ENCODE measurements at regions not wholly inside any gene's neighbourhood (a gene's known extent, or its start where the extent isn't known, plus 50 kb on each side); places are given as distances from the start of the nearest gene placed in this dataset.

- no peak for DNase-seq (ENCODE audit: low spot score)
Measured at GRCh38 chr14:101503431-101504095, 57.7 kb upstream of the DIO3 start.

- DNase-seq (ENCODE audit: low spot score), result no peak
Measured at GRCh38 chr14:101504096-101504948, 57.0 kb upstream of the DIO3 start.

GRCh38 chr14:101505236-101505970, 55.9 kb upstream of the DIO3 start:
- DNase-seq (ENCODE audit: low spot score), result no peak

DNA sequence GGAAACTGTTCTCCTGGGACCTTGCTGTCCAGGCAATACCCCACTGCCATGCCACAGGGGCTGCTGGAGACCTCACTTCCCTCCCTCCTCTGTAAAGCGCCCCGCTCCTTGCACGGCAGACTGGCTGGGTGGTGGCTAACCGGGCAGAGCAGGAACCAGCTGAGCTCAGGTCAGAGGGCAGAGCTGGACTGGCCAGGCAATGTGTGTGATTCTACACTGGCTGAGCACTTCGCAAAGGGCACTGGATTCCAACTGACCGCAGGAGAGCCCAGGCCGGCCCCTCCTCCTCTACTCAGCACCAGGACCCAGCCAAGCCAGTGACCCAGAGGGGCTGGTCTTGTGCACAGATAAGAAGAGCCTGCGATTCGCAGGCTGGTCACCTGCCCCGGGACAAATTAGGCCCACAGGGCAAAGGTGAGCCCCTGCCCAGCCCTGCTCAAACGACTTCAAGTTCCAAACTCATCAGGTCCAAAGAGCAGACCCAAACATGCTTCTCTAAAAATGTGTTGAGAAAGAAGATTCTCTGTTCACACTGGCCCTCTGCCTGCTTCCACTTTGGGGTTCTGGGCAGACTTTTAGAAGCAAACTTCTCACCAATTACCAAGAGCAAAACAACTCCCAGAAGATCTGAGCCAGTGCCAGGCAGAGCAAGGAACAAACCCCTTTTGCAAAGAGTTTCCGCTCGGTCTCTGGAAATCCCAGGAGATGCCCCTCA, 54.9 kb upstream of the DIO3 start:
- no peak for DNase-seq (ENCODE audit: low spot score)

DNA sequence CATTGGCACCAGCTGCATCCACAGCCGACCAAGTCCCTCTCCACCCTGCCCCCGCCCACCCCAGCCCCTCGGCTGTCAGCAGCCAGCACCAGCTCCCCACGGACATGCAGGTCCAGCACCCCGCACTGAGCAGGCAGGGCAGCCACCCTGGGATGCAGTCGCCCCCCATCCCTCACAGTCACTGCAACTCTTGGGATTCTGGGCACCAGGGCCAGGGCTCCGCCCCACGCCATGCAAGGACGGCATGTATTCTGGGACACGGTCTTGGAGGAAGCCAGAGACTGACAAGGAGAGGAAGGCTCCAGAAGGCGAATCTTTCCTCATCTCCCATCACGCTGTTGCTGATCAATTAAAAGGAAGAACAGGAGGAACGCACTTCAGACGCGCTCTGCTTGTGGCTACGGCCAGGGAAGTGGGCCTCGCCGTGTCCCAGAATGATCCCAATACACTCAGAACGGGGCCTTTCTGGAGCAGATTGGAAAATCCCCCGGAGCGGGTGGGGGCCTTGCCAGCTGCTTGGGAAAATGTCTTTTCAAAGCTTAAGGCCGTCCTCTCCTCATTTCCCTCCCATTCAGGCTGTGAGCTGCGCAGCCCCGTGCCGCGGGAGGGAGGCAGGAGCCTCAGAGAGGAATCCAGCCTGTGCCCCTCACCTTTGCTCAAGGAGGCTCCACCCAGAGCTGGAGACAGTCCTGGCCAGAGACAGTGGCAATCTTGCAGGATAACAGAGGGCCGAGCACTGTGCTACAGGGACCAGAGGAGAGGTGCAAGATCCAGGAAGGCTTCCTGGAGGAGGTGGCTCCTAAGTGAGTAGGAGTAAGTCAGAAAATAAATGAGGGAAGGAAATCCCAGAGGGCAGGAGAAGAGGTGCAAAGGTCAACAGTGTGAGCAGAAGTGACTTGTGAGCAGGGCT, 54.1 kb upstream of the DIO3 start:
- DNase-seq (ENCODE audit: low spot score), result no peak

GRCh38 chr14:101507836-101508150, 53.5 kb upstream of the DIO3 start:
- no peak for DNase-seq (ENCODE audit: low spot score)

DNA sequence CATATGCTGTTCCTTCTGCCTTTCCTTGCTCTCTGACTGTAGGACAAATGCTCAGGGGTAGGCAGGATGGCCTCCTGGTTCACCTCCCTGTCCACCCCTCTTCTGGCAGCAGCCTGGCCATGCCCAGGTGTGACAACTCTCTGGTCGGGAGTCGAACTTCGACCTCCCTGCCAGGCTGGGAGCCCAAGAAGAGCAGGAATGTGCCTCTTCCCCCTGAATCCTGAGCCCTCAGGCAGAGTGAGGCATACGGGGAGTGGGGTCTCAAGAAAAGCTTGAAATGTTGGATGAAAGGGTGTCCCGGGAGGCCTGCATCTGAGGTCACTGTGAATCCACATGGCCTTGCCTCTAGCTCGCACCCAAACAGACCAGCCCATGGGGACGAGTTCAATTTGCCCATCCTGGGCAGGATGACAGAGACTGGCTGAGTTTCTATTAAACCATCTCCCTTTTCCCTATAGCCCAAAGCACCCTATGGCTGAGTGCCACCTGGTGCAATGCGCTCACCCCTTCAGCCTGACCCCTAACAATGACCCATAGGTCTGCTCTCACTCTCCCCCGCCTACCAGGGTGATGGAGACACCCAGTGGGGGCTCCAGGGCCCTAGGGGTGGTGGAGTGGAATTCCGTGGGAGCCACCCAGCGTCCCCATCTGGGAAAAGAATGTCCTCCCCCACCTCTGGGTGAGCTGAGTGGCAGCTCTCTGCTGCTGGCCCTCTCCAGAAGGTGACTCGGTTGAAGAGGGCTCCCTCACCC, 52.9 kb upstream of the DIO3 start:
- no peak for DNase-seq (ENCODE audit: low spot score)

- DNase-seq (ENCODE audit: low spot score), result no peak
Measured at GRCh38 chr14:101508948-101509729, 52.2 kb upstream of the DIO3 start.

DNA sequence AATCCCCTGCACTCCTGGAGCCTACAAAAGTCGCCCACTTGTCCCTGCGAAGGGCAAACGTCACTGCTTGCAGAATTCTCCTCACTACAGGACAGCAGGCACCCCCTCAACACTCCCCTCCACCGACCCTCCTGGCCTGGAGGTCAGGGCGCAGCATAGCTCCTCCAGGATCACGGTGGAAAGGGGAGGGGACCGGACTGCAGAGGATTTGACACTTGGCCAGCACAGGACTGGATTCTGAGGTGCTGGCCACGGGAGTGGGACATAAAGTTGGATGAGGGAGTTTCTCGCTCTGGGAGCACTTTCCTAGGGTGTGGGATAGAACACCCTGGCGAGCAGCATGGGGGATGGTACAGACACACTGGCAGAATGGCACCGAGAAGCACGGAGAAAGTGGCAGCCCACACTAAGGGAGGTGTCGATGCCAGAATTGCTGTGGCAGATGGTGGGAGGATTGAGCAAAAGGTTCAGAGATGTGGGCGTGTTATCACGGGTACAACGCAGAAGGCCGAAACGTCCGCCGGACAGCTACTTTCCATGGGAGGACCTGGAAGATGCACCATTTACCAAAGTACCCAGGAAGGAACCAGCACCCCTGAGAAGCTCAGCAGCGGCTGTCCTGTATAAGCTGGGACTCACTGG, 51.4 kb upstream of the DIO3 start:
- DNase-seq (ENCODE audit: low spot score), result no peak

DNA sequence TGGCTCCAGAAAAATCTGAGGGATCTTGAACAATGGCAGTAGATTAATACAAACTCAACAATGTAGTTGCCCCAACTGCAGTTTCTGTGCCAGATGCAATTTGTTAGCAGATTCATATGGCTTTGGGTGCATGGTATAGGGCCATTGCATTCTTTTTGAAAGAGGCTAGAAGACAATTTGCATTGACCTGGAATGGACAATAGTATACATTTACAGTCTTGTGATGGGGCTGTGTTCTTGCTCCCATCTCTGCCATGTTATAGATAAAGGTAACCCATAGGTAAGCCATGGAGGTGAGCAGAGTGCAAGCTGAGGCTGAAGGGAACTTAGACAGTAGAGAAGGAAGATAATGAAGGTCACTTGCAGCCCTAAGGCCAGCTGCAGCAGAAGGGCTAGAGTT, 50.1 kb upstream of the DIO3 start:
- no peak for DNase-seq (ENCODE audit: low spot score)

Data from iPS-NIHi11 (cell line).